DMS53 treated with DMSO at 0.1 percent for 48 hours (cell line): ENCODE measurements at regions not wholly inside any gene's neighbourhood (a gene's known extent, or its start where the extent isn't known, plus 50 kb on each side); places are given as distances from the start of the nearest gene placed in this dataset.

Source experiments
- DNase-seq: peaks from one replicate; lab custom pipeline; 2025; ENCODE audit not compliant: unreplicated experiment; lab: John Stamatoyannopoulos, UW

- peak; percentile 1 for DNase-seq
These were observed 207.4 kb downstream of the ADAM29 start for GRCh38 chr4:175125410-175126068.

GRCh38 chr4:175127314-175127713, 209.2 kb downstream of the ADAM29 start:
- DNase-seq = no peak

GRCh38 chr4:175129797-175130196, 211.6 kb downstream of the ADAM29 start:
- DNase-seq = no peak

GRCh38 chr4:175139205-175139604, 221.0 kb downstream of the ADAM29 start:
- DNase-seq = no peak

- no peak for DNase-seq
These were observed 225.0 kb downstream of the ADAM29 start for GRCh38 chr4:175143116-175143515.

- DNase-seq = no peak
These were observed 228.6 kb downstream of the ADAM29 start for GRCh38 chr4:175146799-175147198.

GRCh38 chr4:175147233-175147632, 229.1 kb downstream of the ADAM29 start:
- no peak for DNase-seq

- no peak for DNase-seq
These were observed 247.9 kb downstream of the ADAM29 start for GRCh38 chr4:175166020-175166419.

- no peak for DNase-seq
These were observed 258.6 kb downstream of the ADAM29 start for GRCh38 chr4:175176710-175177109.

GRCh38 chr4:175190654-175191053, 272.5 kb downstream of the ADAM29 start:
- DNase-seq = no peak

GRCh38 chr4:175198056-175198455, 279.9 kb downstream of the ADAM29 start:
- DNase-seq = no peak

GRCh38 chr4:175215208-175215607, 297.1 kb downstream of the ADAM29 start:
- no peak for DNase-seq

GRCh38 chr4:175215657-175216056, 297.5 kb downstream of the ADAM29 start:
- DNase-seq = no peak

- no peak for DNase-seq
These were observed 311.0 kb downstream of the ADAM29 start for GRCh38 chr4:175229154-175229553.

- DNase-seq = no peak
These were observed 316.0 kb downstream of the ADAM29 start for GRCh38 chr4:175234162-175234561.

GRCh38 chr4:175238827-175239517, 320.8 kb downstream of the ADAM29 start:
- peak; percentile 68 for DNase-seq

- DNase-seq = no peak
These were observed 328.8 kb downstream of the ADAM29 start for GRCh38 chr4:175246941-175247340.

- no peak for DNase-seq
These were observed 334.5 kb downstream of the ADAM29 start for GRCh38 chr4:175252642-175253041.

GRCh38 chr4:175253184-175253902, 335.2 kb downstream of the ADAM29 start:
- peak; percentile 12 for DNase-seq

GRCh38 chr4:175263537-175263936, 345.4 kb downstream of the ADAM29 start:
- DNase-seq = no peak

GRCh38 chr4:175271010-175271630, 353.0 kb downstream of the ADAM29 start:
- DNase-seq = no peak
